ENCODE measurements at regions not wholly inside any gene's neighbourhood (a gene's known extent, or its start where the extent isn't known, plus 50 kb on each side); places are given as distances from the start of the nearest gene placed in this dataset.
A peak's percentile ranks its signal among the peaks of the same experiment; 100 is the strongest.

DNA sequence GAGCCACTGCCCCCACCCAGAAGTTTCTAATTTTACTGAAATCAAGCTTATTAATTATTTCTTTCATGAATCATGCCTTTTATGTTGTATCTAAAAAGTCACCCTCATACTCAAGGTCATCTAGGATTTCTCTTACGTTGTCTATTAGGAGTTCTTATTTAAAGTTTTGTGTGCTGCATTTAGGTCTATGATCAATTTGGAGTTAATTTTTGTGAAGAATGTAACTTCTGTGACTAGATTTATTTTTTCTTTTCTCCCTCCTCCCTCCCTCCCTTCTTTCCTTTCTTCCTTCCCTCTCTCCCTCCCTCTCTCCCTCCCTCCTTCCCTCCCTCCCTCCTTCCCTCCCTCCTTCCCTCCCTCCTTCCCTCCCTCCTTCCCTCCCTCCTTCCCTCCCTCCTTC lies 317.6 kb downstream of the PLA2G4A start:
- TF ChIP-seq, protein P1, sequence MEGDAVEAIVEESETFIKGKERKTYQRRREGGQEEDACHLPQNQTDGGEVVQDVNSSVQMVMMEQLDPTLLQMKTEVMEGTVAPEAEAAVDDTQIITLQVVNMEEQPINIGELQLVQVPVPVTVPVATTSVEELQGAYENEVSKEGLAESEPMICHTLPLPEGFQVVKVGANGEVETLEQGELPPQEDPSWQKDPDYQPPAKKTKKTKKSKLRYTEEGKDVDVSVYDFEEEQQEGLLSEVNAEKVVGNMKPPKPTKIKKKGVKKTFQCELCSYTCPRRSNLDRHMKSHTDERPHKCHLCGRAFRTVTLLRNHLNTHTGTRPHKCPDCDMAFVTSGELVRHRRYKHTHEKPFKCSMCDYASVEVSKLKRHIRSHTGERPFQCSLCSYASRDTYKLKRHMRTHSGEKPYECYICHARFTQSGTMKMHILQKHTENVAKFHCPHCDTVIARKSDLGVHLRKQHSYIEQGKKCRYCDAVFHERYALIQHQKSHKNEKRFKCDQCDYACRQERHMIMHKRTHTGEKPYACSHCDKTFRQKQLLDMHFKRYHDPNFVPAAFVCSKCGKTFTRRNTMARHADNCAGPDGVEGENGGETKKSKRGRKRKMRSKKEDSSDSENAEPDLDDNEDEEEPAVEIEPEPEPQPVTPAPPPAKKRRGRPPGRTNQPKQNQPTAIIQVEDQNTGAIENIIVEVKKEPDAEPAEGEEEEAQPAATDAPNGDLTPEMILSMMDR (conservative IDR thresholded peaks at IDR 0.05; ENCODE audit: low read depth, low read length), result no peak
- H3K4me3 ChIP-seq (ENCODE audit: low read depth, low read length), result no peak overlapping the region
- DNase-seq (ENCODE audit: low read depth), result no peak

DNA sequence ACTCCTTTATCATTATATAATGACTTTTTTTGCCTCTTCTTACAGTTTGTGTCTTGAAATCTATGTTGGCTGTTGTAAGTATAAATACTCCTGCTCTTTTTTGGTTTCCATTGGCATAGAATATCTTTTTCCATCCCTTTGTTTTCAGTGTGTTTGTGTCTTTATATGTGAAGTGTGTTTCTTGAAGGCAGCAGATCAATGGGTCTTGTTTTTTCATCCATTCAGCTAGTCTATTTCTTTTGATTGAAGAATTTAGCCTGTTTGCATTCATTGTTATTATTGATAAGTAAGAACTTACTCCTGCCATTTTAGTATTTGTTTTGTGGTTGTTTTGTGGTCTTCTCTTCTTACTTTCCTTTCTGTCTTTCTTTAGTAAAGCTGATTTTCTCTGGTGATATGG lies 322.8 kb downstream of the PLA2G4A start:
- DNase-seq (ENCODE audit: low read depth), result no peak
- TF ChIP-seq, protein P1 (conservative IDR thresholded peaks at IDR 0.05; ENCODE audit: low read depth, low read length), result no peak
- H3K4me3 ChIP-seq (ENCODE audit: low read depth, low read length), result no peak overlapping the region

DNA sequence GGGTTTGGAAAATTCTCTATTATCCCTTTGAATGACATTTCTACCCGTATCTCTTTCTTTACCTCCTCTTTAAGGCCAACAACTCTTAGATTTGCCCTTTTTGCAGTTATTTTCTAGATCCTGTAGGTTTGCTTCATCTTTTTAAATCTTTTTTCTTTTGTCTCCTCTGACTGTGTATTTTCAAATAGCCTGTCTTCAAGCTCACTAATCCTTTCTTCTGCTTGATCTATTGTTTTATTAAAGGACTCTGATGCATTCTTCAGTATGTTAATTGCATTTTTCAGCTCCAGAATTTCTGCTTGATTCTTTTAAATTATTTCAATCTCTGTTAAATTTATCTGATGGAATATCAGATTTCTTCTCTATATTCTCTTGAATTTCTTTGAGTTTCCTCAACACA lies 324.3 kb downstream of the PLA2G4A start:
- DNase-seq (ENCODE audit: low read depth), result no peak
- TF ChIP-seq, protein P1 (conservative IDR thresholded peaks at IDR 0.05; ENCODE audit: low read depth, low read length), result no peak

DNA sequence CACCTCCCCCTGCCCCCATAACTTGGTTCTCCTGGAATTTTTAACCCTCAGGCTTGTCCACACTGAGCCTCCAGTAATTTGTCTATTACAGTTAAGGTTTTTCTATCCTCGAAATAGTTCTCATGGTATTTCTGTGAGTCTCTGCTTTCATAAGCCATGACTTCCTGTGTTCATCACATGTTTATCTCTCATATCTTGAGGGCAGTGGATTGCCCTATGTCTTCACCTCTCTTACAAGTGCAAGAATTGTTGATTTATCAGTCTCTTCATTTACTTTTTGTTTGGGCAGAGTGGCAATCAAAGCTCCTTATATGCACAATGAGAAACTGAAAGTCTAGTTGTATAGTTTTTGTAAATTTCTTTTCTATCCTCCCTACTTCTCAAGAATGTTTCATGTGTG lies 328.4 kb downstream of the PLA2G4A start:
- peak; percentile 14 for DNase-seq (ENCODE audit: low read depth)
- TF ChIP-seq, protein P1 (conservative IDR thresholded peaks at IDR 0.05; ENCODE audit: low read depth, low read length), result no peak
- no peak overlapping the region for H3K4me3 ChIP-seq (ENCODE audit: low read depth, low read length)

More for the DNA sequence above, 324.3 kb downstream of the PLA2G4A start:
- no peak overlapping the region for H3K4me3 ChIP-seq (ENCODE audit: low read depth, low read length)

DNA sequence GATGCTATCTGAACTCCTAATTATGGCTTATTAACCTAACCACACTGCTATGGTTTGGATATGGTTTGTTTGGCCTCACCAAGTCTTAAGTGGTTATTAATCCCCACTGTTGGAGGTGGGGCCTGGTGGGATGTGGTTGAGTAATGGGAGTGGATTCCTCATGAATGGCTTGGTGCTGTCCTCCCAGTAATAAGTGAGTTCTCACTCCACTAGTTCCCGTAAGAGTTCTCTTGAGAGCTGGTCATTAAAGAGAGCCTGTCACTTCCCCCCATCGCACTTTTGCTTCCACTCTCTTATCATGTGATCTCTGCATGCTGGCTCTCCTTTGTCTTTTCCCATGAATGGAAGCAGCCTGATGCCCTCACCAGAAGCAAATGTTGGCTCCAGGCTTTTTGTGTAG lies 328.8 kb downstream of the PLA2G4A start:
- peak; percentile 1 for DNase-seq (ENCODE audit: low read depth)
- no peak overlapping the region for H3K4me3 ChIP-seq (ENCODE audit: low read depth, low read length)
- TF ChIP-seq, protein P1 (conservative IDR thresholded peaks at IDR 0.05; ENCODE audit: low read depth, low read length), result no peak

DNA sequence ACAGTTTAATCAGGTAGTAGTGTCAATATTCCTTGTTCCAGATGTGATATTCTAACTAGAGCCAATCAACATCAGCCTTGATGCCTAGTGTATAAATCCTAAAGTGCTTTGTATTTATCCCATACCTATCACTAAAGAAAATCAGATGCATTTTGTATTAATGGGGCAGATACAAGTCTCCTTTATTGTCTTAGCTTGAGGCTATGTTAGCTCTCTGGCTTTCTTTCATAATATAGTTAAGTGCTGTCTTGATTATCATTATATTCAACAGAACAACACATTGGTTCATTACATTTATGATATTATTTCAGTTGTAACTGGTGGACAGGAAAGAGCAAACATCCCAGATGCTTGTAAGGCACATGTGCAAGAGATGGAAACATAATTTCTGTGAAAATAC lies 338.8 kb downstream of the PLA2G4A start:
- no peak for DNase-seq (ENCODE audit: low read depth)
- TF ChIP-seq, protein P1 (conservative IDR thresholded peaks at IDR 0.05; ENCODE audit: low read depth, low read length), result no peak
- no peak overlapping the region for H3K4me3 ChIP-seq (ENCODE audit: low read depth, low read length)

DNA sequence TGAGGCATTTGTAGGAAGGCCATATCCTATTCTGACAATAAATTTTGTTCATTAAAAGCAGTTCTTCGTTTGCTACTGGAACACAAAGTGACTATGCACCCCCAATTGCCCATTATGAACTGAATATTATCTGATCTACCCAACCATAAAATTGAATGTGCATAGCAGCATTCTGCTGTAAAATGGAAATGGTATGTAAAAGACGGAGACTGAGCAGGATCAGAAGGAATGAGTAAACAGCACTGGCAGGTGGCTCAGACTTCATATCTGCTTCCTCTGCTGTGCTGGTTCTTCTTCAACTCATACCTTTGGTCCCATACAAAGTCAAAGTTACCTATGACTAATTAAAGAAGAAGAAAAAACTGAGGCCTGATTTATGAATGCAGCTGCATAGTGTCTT lies 339.5 kb downstream of the PLA2G4A start:
- TF ChIP-seq, protein P1 (conservative IDR thresholded peaks at IDR 0.05; ENCODE audit: low read depth, low read length), result no peak
- DNase-seq (ENCODE audit: low read depth), result no peak
- H3K4me3 ChIP-seq (ENCODE audit: low read depth, low read length), result no peak overlapping the region

Data from choroid plexus epithelial cell (primary cell).